HG03342 (cell line): ENCODE measurements at regions not wholly inside any gene's neighbourhood (a gene's known extent, or its start where the extent isn't known, plus 50 kb on each side); places are given as distances from the start of the nearest gene placed in this dataset.
"Not testable (repeated sequence)": the region's sequence is repeated elsewhere in the genome, so short reads cannot be mapped to it uniquely, and the experiment has no call there.

Experiments used
- ATAC-seq: cut with Tn5 transposase; IDR thresholded peaks from one replicate; pipeline ENCODE4 v1.9.1; 2021; ENCODE audit warnings: mild to moderate bottlenecking, moderate library complexity; ENCODE audit not compliant: unreplicated experiment

DNA sequence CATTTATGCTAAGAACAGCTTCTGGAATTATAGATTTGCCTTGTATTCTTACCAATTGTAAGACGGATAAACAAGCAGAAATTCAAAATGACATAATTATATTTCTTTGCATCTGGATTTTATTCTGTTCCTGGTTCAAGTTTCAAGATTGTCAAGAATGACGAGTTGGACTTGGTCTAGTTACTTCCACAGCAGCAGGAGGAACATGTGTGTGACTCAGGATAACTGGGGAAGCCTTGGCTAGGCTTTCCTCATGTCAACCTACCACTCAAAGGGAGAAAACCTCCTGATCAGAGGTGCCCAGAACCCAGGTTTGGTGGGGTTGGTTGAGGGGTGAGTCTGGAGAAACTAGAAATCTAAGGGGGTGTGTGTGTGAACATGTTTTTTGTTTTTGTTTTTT is 259.7 kb downstream of the SOX2 start:
- no peak for ATAC-seq

DNA sequence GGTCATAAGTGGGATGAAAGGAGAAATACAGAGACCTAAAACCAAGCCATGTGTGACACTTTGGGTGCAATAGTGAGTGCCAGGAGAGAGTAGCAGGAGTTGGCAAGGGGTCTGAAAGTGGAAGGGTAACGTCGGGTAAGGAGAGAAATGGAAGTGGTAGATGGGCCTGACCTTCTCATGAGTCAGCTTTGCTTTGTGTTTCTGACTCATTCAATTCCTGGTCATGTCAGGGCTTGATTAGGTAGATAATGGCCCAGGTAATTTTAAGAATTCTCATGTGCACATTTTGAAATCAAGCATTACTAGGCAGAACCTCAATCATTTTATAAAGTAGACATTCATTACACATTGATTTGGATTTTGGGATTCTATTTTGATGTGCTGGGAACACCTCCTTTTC is 262.5 kb downstream of the SOX2 start:
- no peak for ATAC-seq

DNA sequence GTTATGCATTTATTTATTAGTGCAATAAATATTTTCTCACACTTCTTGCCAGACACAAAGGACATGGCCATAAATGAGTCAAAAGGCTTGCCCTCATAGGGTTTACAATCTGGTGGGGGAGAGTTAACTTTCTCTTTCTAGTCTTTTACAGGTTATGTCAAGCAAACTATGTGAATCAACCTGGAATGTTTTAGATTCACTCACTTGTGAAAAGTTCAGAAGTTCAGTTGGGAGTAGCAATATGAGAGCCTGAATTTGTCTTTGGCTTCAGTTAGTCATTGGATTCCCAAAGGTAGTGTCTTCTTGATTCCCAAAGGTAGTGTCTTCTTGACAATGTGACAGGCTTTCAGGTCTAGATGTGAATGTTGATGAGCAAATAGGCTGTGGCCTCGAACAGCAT is 264.8 kb downstream of the SOX2 start:
- ATAC-seq: no peak

DNA sequence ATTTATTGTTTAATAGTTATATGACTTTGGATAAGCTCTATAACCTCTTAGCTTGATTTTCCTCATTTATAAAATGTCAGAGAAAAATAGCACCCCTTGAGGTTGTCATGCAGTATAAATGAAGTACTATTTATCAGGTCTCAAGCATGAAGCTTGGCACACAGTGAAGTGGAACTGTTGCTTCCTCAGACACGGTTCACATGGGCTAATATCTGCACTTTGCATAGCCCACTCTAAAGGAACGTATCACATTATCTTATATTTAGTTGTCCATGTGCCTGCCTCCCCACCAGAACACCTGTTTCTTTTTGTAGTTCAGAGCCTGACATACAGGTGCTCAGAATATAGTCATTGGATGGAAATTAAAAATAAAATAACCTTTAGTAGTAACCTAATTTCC is 273.7 kb downstream of the SOX2 start:
- ATAC-seq: no peak

DNA sequence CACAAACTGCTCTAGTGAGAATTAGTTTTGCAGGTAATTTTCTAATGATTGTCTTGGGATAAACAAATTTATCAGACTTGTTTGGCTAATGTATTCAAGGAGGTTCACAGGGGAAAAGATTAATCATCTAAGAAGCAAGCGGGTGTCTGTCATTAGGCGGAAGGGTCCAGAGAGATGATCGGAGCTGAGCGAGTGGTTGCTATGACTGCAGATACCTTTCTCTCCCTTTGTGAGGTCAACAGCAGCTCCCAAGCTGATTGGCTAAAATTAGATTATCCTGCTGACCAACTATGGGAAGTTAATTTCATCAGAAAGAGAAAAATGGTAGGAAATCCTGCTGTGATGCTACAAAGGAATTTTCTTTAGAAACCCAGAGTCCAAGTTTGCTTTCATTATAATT is 276.0 kb downstream of the SOX2 start:
- no peak for ATAC-seq

DNA sequence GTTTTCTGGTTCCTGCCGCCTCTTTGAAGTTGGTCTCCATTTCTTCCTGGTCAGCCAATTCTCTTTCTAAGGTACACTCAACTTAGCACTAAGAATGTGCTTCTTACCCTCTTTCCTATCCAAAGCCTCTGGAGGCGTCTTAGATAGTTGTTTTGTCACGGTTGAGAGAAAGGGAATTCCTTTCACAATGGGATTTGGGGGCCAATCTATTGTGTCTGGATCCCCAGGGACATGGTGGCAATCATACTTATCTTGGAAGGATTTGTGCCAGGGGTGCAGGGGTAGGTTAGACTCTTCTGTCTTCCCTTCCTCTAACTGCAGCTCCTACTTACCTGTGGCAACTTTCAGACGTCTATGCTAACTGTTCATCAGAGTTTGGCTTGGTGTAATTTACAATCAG is 287.1 kb downstream of the SOX2 start:
- ATAC-seq: no peak

DNA sequence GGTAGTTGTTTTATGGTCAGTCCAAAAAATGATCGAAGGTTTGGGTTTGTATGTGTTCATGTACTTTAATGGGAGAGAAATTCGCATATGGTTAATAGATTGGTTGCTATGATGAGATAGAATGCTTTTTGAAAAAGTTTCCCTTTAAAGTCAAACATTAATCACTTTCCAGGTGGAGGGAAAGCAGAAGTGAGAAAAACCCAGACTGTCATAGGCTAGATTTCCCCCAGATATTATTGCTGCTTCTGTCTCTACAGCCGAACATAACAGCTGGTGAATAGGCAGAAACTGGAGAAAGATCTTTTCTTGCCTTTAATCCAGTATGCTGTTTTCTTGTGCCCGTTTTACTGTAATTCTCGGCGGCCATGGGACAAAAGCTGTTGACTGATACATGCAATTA is 287.6 kb downstream of the SOX2 start:
- ATAC-seq: peak; percentile 94

DNA sequence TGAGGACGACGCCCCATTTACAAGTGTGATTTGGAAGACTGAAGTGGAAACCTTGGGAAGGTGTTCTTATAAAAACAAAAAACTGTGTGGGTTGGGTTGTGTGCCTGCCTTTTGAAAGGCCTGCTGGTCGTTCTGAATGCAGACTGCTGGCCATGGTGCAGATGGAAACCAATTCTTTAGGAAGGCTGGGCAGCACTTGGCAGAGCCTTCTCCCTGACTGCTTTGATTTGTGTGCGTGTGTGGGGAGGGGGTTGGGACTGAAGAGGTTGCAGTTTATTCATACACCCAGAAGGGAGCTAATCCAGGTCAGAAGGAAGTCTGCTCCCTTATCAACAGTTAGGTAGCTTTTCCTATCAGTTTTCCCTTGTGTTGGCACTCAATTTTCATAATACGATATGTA is 288.7 kb downstream of the SOX2 start:
- no peak for ATAC-seq

DNA sequence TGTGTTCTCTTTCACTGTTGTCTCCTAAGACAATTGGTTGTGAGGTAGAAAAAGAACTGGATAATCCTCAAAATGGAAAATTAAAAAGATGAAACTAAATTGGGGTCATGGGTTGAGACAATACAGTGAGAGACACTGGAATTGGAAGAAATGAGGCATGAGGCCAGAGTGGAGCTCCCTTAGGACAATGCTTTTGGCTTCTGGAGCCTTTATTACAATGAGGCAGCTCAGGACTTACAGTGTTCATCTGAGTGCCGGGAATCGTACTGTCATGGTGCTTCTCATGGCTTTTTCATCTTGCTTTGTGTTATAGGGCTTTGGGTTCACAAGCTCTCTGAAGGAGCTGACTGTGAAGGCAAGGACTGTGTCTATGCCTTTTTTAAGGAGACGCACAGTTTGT is 293.5 kb downstream of the SOX2 start:
- ATAC-seq: no peak

DNA sequence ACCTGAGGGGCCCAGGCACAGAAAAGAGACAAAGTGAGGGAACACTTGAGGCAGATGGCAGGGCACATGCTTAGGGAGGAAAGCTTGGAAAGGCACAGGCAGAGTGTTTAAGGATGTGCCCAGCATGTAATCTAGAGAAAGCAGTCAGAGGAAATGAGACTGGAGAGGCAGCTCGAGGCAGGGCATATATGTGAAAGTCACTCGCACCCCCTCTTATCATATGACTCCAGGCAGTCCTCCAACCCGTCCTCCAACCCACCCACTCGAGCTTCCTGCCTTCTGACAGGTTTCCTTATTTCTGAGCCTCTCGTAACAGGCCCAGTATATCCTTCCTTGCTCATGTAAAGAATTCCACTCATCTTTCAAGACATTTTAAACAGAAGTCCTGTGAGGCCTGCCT is 294.0 kb downstream of the SOX2 start:
- ATAC-seq: no peak

DNA sequence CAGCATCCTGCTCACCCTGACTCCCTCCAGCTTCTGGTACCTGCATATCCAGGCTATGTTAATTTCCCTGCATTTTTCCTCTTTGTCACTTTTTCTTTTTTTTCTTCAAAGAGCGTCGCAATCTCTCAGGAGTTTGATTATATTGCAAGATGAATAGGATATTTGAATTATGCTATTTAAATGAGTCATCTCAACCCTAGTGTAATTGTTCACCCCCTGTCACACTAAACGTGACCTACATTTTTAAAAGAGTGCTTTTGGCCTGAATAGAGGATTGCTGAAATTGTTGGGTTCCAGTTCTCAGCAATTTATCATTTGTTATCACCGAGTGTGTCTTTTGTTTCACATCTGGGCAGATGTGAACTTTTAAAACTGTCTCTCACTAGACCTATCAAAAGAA is 294.7 kb downstream of the SOX2 start:
- ATAC-seq: no peak

DNA sequence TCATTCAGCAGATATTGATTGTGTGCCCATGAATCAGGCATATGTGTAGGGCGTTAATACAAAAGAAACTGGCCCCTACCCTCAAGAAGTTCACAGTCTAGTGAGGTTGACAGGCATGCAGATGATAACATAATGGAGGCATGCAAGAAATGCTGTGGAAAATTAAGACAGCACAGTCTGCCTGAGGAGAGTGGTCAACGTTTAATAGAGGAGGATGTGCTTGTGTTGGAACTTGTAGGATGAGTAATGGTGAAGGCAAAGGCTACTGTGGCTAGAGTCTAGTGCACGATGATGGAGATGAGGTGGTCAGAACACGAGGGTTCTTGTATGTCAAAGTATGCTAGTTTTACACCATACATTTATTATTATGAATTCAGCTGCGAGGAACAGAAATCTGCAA is 295.7 kb downstream of the SOX2 start:
- no peak for ATAC-seq

DNA sequence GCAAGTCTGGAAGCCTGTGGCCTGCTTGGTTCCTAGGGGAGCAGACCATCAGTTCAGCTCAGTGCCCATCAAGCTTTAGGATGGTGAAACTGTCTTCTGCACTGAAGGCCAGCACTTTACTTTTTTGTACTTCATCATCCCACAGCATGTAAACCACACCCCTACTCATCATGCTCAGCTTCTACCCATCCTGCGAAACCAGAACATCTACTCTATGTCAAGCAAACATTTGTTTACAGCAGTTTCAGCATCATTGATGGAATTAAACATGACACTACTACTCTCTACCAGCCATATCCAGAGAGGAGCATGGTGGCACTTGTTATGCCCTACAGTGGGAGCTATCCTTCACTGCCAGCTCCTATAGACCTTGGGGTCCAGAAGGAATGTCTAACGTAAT is 306.6 kb downstream of the SOX2 start:
- no peak for ATAC-seq

DNA sequence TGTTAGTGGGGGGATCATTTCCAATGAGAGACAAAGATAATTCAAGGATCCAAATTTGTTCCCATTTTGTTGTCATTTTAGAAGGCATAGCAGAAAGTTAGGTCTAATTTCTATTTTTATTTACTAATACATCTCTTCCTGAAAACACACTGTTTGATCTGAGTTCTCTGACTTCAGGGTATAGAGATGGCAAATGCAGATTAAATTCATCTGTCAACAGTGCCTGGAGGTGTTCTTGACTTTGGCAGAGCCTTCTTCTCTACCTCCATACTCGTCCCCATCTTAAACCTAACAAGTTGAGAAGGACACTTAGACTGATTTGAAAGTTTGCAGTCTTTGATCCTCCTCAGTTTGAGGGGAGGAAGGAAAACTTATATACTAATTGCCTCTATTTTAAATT is 308.2 kb downstream of the SOX2 start:
- ATAC-seq: no peak

DNA sequence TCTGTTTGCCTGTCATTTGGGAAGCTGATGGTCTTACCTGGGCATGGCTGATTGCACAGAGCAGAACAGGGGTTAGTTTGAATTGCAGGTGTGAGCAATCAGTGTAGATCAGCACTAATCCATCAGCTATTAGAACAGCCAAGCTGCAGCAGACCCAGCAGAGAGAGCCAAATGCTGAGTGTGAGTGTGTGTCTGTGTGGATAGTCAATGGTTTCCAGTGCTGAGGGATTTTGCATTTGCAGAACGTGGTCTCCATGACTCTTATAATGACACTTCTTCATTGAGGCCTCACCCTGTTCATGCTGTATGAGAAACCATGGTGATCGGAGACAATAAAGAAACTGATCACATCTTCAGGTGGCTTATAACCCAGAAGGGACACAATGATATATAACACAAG is 312.1 kb downstream of the SOX2 start:
- no peak for ATAC-seq

DNA sequence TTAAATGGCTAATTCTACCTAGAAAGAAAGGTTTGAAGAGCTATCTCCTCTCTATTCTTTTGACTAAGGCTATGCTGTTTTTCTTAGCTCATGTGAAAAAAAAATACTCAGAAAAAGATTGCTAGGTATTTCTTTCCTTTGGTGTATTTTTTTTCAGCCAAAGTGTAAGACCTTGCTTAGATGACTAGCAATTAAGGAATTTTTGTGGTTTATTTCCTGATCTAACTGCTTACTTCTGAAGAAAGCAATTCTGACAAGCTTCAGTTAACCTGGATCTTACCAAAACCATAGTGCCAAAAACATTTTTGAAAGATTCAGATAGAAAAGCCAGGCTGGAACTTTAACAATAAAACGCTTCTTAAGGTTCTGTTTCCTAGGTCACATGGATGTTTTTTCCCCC is 315.6 kb downstream of the SOX2 start:
- no peak for ATAC-seq

DNA sequence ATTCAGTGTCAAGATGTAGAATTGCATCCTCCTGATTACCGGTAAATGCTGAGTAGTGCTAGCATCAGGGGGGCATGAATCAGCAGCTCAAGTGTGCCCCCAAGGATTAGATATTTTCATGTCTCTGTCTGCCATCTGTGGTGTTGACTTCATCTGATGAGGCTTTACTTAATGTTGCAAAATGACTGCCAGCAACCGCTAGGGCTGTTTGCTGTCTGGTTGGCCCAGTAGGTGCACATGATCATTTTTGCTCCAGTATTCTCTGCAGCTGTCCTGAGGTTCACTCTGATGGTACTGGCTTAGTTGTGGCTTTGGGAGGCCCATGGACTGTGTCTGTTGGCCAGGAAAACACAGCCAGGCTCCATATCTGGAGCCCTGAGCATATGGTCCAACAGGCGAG is 316.4 kb downstream of the SOX2 start:
- no peak for ATAC-seq

DNA sequence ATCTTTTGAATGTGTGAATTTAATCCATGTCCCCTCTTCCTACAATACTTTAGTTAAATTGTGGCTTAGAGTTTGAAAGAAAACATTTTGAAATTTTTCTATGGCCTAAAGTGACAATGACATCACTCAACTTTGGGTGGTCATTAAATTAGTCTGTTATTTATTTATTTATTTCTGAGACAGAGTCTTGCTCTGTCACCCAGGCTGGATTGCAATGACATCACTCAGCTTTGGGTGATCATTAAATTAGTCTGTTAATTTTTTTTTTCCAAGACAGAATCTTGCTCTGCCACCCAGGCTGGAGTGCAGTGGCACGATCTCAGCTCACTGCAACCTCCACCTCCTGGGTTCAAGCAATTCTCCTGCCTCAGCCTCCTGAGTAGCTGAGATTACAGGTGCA is 322.5 kb downstream of the SOX2 start:
- not testable (repeated sequence) for ATAC-seq

DNA sequence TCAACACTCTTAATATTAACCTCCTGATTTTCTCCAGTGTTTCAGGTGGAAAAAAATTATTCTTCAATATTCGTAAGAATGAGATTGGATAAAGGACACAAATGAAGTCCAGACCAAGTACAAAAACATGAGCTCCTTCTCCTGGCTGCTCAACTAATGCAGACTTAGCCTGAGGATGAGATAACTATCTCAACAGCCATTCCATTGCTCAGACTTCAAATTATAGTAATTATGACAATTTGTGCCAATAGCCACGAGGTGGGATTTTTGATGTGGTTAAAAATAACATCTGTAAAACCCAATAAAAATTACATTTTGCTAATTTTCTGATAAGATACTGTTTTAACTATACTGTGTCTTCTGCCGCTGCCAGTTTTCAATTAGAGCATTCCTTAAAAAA is 323.6 kb downstream of the SOX2 start:
- no peak for ATAC-seq

DNA sequence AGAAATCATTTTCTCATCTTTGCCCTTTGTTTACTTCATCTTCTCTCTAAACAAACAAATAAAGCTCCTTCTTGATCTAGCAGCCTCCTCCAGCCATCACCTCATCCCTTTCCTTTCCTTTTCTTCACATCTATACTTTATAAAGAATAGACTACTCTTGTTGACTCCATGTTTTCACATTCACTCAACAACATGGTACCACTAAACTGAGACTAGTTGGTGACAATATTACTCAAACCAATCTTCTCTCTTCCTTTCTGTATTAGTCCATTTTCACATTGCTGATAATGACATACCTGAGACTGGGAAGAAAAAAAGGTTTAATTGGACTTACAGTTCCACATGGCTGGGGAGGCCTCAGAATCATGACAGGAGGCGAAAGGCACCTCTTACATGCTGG is 324.7 kb downstream of the SOX2 start:
- ATAC-seq: no peak

DNA sequence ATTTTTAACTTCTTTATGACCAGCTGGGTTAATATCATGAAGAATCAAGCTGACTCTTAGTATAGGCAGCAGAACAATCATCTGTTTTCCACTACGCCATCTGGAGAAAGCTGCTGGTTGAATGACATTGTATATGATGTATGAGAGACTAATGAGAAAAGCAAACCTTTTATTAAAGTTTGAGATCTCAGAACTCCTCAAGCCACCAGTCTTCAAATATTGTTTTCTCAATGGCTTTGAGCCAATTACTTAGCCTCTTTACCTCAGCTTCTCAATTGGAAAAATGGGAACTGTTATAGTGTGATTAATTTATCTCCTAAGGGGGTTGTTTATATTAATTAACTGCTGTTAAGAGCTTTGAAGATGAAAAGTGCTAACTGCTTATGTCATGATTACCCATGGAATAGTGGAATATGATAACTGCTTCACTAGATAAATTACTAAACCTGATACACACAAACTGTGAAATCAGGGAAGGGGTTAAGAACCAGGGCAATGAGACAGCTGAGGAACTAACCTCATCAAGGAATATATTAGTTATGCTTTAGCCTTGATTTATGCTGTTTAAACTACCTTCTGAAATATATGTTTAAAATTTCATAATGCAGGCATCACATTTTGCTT is 330.1 kb downstream of the SOX2 start:
- ATAC-seq: no peak

DNA sequence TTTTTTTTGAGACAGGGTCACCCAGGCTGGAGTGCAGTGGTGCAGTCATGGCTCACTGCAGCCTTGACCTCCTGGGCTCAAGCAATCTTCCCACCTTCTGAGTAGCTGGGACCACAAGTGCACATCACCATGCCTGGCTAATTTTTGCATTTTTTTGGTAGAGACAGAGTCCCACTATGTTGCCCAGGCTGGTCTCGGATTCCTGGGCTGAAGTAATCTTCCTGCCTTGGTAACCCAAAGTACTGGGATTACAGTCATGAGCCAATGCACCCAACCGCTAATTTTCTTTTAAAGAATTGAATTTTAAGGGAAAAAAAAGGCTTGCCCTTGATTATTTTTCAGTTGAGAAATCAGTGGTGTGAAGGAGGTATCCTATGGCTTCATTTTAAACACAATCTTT is 334.0 kb downstream of the SOX2 start:
- no peak for ATAC-seq

DNA sequence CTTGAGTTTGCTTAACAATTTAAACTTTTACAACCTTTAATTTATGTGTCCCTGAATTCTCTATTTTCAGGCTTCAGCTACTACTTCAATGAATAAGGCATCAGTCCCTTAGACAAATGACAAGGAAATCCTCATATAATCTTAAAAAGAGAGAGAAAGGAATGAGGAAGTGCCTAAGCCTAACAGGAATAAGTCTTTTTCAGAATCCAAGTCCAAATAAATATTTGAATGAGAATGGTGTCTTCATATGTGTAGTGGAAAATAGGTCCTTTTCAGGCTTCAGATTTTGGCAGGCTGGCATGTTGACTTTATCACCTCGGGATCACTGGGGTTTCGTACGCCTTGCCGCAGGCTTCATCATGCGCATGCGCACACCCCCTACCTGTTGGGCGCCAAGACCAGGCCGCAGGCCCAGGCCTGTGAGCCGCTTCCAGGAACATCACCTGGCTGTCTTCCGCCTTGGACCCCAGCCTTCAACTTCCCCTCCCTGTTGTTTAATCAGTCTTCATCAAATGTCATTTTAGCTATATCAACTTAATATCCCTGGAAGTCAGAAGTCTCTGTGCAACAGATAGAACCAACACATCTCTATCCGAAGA is 334.5 kb downstream of the SOX2 start:
- ATAC-seq: no peak
